ENCODE measurements at regions not wholly inside any gene's neighbourhood (a gene's known extent, or its start where the extent isn't known, plus 50 kb on each side); places are given as distances from the start of the nearest gene placed in this dataset.

GRCh38 chr13:43981512-43982301, 102.0 kb downstream of the LACC1 start:
- TF ChIP-seq EZH2phosphoT487 (IDR thresholded peaks at IDR 0.05; ENCODE audit: borderline replicate concordance, low read depth, low read length) (no peak), CTCF (conservative IDR thresholded peaks at IDR 0.05; ENCODE audit: low read length) (no peak)
- Histone ChIP-seq H3K9me3 (ENCODE audit: low read length) (no peaks in the 10 kb centered on the region), H3K9me2 (ENCODE audit: insufficient read depth, low read length) (0 out of 2 replicates have a peak, but pooled peaks cover 3% of the 10 kb centered on the region), H3K4me2 (ENCODE audit: low read length) (no peak overlapping the region), H3K79me2 (ENCODE audit: insufficient read depth, low read depth, low read length) (no peaks in the 10 kb centered on the region), H3K4me1 (ENCODE audit: insufficient read depth, low read length, poor library complexity, severe bottlenecking) (no peaks in the 10 kb centered on the region), H3K27ac (ENCODE audit: low read depth, low read length, poor library complexity, severe bottlenecking) (no peak overlapping the region), H2AFZ (ENCODE audit: low read length) (no peak overlapping the region), H4K20me1 (ENCODE audit: insufficient read depth, low read length) (no peaks in the 10 kb centered on the region), H3K4me3 (ENCODE audit: low read depth, low read length, poor library complexity, severe bottlenecking) (no peak overlapping the region), H3K36me3 (ENCODE audit: insufficient read depth, low read length) (no peaks in the 10 kb centered on the region)
- ChIA-PET CTCF (ENCODE audit: unreplicated experiment) (no interaction called here), POLR2A (no interaction called here)
- no TSS peak for BruUV-seq (replicated peaks)
- no peak for DNase-seq (ENCODE audit: low spot score)
- intact Hi-C loops (cut with micrococcal nuclease; ENCODE audit: unreplicated experiment) = no loop called here

- Histone ChIP-seq H3K27ac (ENCODE audit: low read depth, low read length, poor library complexity, severe bottlenecking) (no peak overlapping the region), H3K36me3 (ENCODE audit: insufficient read depth, low read length) (no peaks in the 10 kb centered on the region), H3K9me2 (ENCODE audit: insufficient read depth, low read length) (0 out of 2 replicates have a peak, but pooled peaks cover 3% of the 10 kb centered on the region), H3K4me2 (ENCODE audit: low read length) (no peak overlapping the region), H2AFZ (ENCODE audit: low read length) (no peak overlapping the region), H3K79me2 (ENCODE audit: insufficient read depth, low read depth, low read length) (no peaks in the 10 kb centered on the region), H3K4me1 (ENCODE audit: insufficient read depth, low read length, poor library complexity, severe bottlenecking) (no peaks in the 10 kb centered on the region), H4K20me1 (ENCODE audit: insufficient read depth, low read length) (no peaks in the 10 kb centered on the region), H3K9me3 (ENCODE audit: low read length) (no peaks in the 10 kb centered on the region), H3K4me3 (ENCODE audit: low read depth, low read length, poor library complexity, severe bottlenecking) (no peak overlapping the region)
- BruUV-seq (replicated peaks) = no TSS peak
- ChIA-PET POLR2A (no interaction called here), CTCF (ENCODE audit: unreplicated experiment) (no interaction called here)
- TF ChIP-seq CTCF (conservative IDR thresholded peaks at IDR 0.05; ENCODE audit: low read length) (no peak), EZH2phosphoT487 (IDR thresholded peaks at IDR 0.05; ENCODE audit: borderline replicate concordance, low read depth, low read length) (no peak)
- no peak for DNase-seq (ENCODE audit: low spot score)
- intact Hi-C loops (cut with micrococcal nuclease; ENCODE audit: unreplicated experiment) = no loop called here
Measured at GRCh38 chr13:43983373-43983772, 103.7 kb downstream of the LACC1 start.

- no peak for TF ChIP-seq EZH2phosphoT487 (IDR thresholded peaks at IDR 0.05; ENCODE audit: borderline replicate concordance, low read depth, low read length)
- no peak for TF ChIP-seq CTCF (conservative IDR thresholded peaks at IDR 0.05; ENCODE audit: low read length)
- no peak for DNase-seq (ENCODE audit: low spot score)
- no peak overlapping the region for H3K4me3 ChIP-seq (ENCODE audit: low read depth, low read length, poor library complexity, severe bottlenecking)
- no peaks in the 10 kb centered on the region for H3K79me2 ChIP-seq (ENCODE audit: insufficient read depth, low read depth, low read length)
- no peaks in the 10 kb centered on the region for H3K4me1 ChIP-seq (ENCODE audit: insufficient read depth, low read length, poor library complexity, severe bottlenecking)
- 0 out of 2 replicates have a peak, but pooled peaks cover under 1% of the 10 kb centered on the region for H3K9me2 ChIP-seq (ENCODE audit: insufficient read depth, low read length)
- no peaks in the 10 kb centered on the region for H3K36me3 ChIP-seq (ENCODE audit: insufficient read depth, low read length)
- no peaks in the 10 kb centered on the region for H4K20me1 ChIP-seq (ENCODE audit: insufficient read depth, low read length)
- no peak overlapping the region for H3K4me2 ChIP-seq (ENCODE audit: low read length)
- ChIA-PET POLR2A (interaction anchor here (0.6 kb wide), 1 partner anchor 524 kb away, joined by 3 read pairs; no protein-coding TSS in a partner anchor), CTCF (ENCODE audit: unreplicated experiment) (no interaction called here)
- no peaks in the 10 kb centered on the region for H3K9me3 ChIP-seq (ENCODE audit: low read length)
- BruUV-seq (replicated peaks) = no TSS peak
- no peak overlapping the region for H3K27ac ChIP-seq (ENCODE audit: low read depth, low read length, poor library complexity, severe bottlenecking)
- no peak overlapping the region for H2AFZ ChIP-seq (ENCODE audit: low read length)
- intact Hi-C loops (cut with micrococcal nuclease; ENCODE audit: unreplicated experiment) = no loop called here
Measured at GRCh38 chr13:43984292-43984691, 104.6 kb downstream of the LACC1 start.

All from OCI-LY7 (cell line).